HEK293 (cell line): ENCODE measurements at regions not wholly inside any gene's neighbourhood (a gene's known extent, or its start where the extent isn't known, plus 50 kb on each side); places are given as distances from the start of the nearest gene placed in this dataset.

Experiments
- CTCF ChIA-PET: fragments of 350-600 bp; formaldehyde crosslinking; extraction: SDS; loops from one replicate; lab custom pipeline; 2021; ENCODE audit warnings: antibody characterized with exemption; lab: Yijun Ruan, JAX
- POLR2A ChIA-PET: fragments of 300-600 bp; formaldehyde crosslinking; extraction: SDS; loops from one replicate; lab custom pipeline; 2020; ENCODE audit warnings: antibody characterized with exemption, inconsistent platforms; lab: Yijun Ruan, JAX
- H3K27ac ChIP-seq: fragments of 200-500 bp; sonication (Bioruptor generic); 2 replicates; pipeline ENCODE4 v1.5.1; 2014; ENCODE audit warnings: low read depth, low read length, control low read depth, inconsistent platforms; ENCODE audit errors: extremely low read depth
- H3K36me3 ChIP-seq, 2 experiments: fragments of 200-500 bp in 1 of 2; sonication (Bioruptor generic) in 1 of 2; 1 replicate in 1 of 2; 2 replicates in 1 of 2; pipeline ENCODE4 v1.5.1; 2014 to 2017; ENCODE audit warnings: inconsistent platforms in 2 of 2, low read length in 2 of 2; ENCODE audit not compliant: control insufficient read depth in 2 of 2, insufficient read depth in 1 of 2
- H3K4me1 ChIP-seq: fragments of 200-500 bp; sonication (Bioruptor generic); 2 replicates; pipeline ENCODE4 v1.5.1; 2014; ENCODE audit warnings: mild to moderate bottlenecking, low read length, inconsistent platforms; ENCODE audit not compliant: control insufficient read depth, insufficient read depth
- H3K4me3 ChIP-seq: 2 replicates; pipeline ENCODE4 v1.5.1; 2011; ENCODE audit warnings: low read depth, mild to moderate bottlenecking, control low read depth, low read length, moderate library complexity
- H3K9me3 ChIP-seq: fragments of 200-500 bp; sonication (Bioruptor generic); 2 replicates; pipeline ENCODE4 v1.5.1; 2014; ENCODE audit warnings: low read depth, low read length, inconsistent platforms; ENCODE audit not compliant: control insufficient read depth, insufficient read depth
- OVOL3 ChIP-seq: fragments of 450-650 bp; formaldehyde crosslinking; IDR thresholded peaks from 2 replicates; pipeline ENCODE4 v1.5.1; 2016; ENCODE audit warnings: missing biosample characterization, missing genetic modification characterization
- SETDB1 ChIP-seq: IDR thresholded peaks from one replicate; pipeline ENCODE4 v1.6.1; 2017; ENCODE audit warnings: mild to moderate bottlenecking, low read length, moderate library complexity, mixed read lengths; ENCODE audit not compliant: insufficient read length
- WT1 ChIP-seq: fragments of 450-650 bp; formaldehyde crosslinking; IDR thresholded peaks from 2 replicates; pipeline ENCODE4 v1.5.1; 2016; ENCODE audit warnings: missing biosample characterization, missing genetic modification characterization
- ZBTB8A ChIP-seq: fragments of 450-650 bp; formaldehyde crosslinking; IDR thresholded peaks from 2 replicates; pipeline ENCODE4 v1.5.1; 2016; ENCODE audit warnings: missing biosample characterization, missing genetic modification characterization
- ZFP37 ChIP-seq: fragments of 450-650 bp; formaldehyde crosslinking; IDR thresholded peaks from 2 replicates; pipeline ENCODE4 v1.5.1; 2016; ENCODE audit warnings: missing biosample characterization, missing genetic modification characterization
- ZNF10 ChIP-seq: fragments of 450-650 bp; formaldehyde crosslinking; IDR thresholded peaks from 2 replicates; pipeline ENCODE4 v1.5.1; 2017; ENCODE audit warnings: missing biosample characterization, missing genetic modification characterization
- ZNF157 ChIP-seq: fragments of 450-650 bp; formaldehyde crosslinking; IDR thresholded peaks from 2 replicates; pipeline ENCODE4 v1.5.1; 2016; ENCODE audit warnings: missing biosample characterization, missing genetic modification characterization
- ZNF354C ChIP-seq: fragments of 450-650 bp; formaldehyde crosslinking; IDR thresholded peaks from 2 replicates; pipeline ENCODE4 v1.5.1; 2016; ENCODE audit warnings: missing biosample characterization, missing genetic modification characterization, low read depth, borderline replicate concordance
- ZNF521 ChIP-seq: fragments of 450-650 bp; formaldehyde crosslinking; IDR thresholded peaks from 2 replicates; pipeline ENCODE4 v1.5.1; 2017; ENCODE audit warnings: missing biosample characterization, mild to moderate bottlenecking, missing genetic modification characterization
- ZNF585B ChIP-seq: fragments of 450-650 bp; formaldehyde crosslinking; IDR thresholded peaks from 2 replicates; pipeline ENCODE4 v1.5.1; 2016; ENCODE audit warnings: missing biosample characterization, missing genetic modification characterization
- ZNF792 ChIP-seq: fragments of 450-650 bp; formaldehyde crosslinking; IDR thresholded peaks from 2 replicates; pipeline ENCODE4 v1.5.1; 2016; ENCODE audit warnings: missing biosample characterization, missing genetic modification characterization
- ZNF843 ChIP-seq: fragments of 450-650 bp; formaldehyde crosslinking; IDR thresholded peaks from 2 replicates; pipeline ENCODE4 v1.5.1; 2016; ENCODE audit warnings: missing biosample characterization, missing genetic modification characterization
- TF ChIP-seq, protein P1 (sequence below): fragments of 450-650 bp; formaldehyde crosslinking; IDR thresholded peaks from 2 replicates; pipeline ENCODE4 v1.5.1; 2017; ENCODE audit warnings: missing biosample characterization, missing genetic modification characterization
- TF ChIP-seq, protein P2 (sequence below): fragments of 450-650 bp; formaldehyde crosslinking; IDR thresholded peaks from 2 replicates; pipeline ENCODE4; 2016; ENCODE audit warnings: missing biosample characterization, missing genetic modification characterization
- TF ChIP-seq, protein P3 (sequence below): fragments of 450-650 bp; formaldehyde crosslinking; IDR thresholded peaks from 2 replicates; pipeline ENCODE4 v1.5.1; 2016; ENCODE audit warnings: missing biosample characterization, missing genetic modification characterization
- TF ChIP-seq, protein P4 (sequence below): fragments of 450-650 bp; formaldehyde crosslinking; IDR thresholded peaks from 2 replicates; pipeline ENCODE4 v1.5.1; 2016; ENCODE audit warnings: missing biosample characterization, missing genetic modification characterization
- TF ChIP-seq, protein P5 (sequence below): fragments of 450-650 bp; IDR thresholded peaks from 2 replicates; pipeline ENCODE4 v1.5.1; 2018; ENCODE audit warnings: missing biosample characterization, missing genetic modification characterization
- TF ChIP-seq, protein P6 (sequence below): fragments of 450-650 bp; formaldehyde crosslinking; IDR thresholded peaks from 2 replicates; pipeline ENCODE4 v1.5.0; 2017; ENCODE audit warnings: missing biosample characterization, missing genetic modification characterization, borderline replicate concordance
- TF ChIP-seq, protein P7 (sequence below): IDR thresholded peaks from 2 replicates; pipeline ENCODE4 v1.6.1; 2011; ENCODE audit warnings: mild to moderate bottlenecking, low read depth, low read length, borderline replicate concordance

DNA sequence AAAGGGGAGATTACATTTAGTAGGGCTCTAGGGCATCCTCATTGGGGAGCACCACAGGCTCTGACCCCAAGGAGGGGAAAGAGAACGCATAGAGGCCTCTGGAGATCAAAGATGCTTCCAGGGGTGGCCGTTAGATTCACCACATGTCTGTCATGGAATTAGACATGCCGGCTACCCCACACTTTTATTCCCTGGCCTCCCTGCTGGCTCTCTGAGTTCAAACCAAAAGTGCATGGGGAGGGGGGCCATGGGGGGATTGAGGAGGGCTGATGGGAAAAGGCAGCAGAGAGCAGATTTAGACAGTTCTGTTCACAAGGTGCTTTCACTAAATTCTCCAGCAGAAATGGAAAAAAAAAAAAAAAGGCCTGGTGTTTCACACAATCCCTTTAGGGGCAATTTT is 64.4 kb upstream of the ZNF521 start (continued):
- TF ChIP-seq, protein P1, sequence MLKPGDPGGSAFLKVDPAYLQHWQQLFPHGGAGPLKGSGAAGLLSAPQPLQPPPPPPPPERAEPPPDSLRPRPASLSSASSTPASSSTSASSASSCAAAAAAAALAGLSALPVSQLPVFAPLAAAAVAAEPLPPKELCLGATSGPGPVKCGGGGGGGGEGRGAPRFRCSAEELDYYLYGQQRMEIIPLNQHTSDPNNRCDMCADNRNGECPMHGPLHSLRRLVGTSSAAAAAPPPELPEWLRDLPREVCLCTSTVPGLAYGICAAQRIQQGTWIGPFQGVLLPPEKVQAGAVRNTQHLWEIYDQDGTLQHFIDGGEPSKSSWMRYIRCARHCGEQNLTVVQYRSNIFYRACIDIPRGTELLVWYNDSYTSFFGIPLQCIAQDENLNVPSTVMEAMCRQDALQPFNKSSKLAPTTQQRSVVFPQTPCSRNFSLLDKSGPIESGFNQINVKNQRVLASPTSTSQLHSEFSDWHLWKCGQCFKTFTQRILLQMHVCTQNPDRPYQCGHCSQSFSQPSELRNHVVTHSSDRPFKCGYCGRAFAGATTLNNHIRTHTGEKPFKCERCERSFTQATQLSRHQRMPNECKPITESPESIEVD (tag by site-specific recombination): no peak
- TF ChIP-seq ZNF585B (tag by site-specific recombination): no peak
- no peak for TF ChIP-seq ZNF10 (tag by site-specific recombination)
- TF ChIP-seq ZNF792 (tag by site-specific recombination): no peak
- no peak for TF ChIP-seq ZBTB8A (tag by site-specific recombination)
- TF ChIP-seq, protein P2, sequence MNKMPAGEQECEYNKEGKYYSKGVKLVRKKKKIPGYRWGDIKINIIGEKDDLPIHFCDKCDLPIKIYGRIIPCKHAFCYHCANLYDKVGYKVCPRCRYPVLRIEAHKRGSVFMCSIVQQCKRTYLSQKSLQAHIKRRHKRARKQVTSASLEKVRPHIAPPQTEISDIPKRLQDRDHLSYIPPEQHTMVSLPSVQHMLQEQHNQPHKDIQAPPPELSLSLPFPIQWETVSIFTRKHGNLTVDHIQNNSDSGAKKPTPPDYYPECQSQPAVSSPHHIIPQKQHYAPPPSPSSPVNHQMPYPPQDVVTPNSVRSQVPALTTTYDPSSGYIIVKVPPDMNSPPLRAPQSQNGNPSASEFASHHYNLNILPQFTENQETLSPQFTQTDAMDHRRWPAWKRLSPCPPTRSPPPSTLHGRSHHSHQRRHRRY (tag by site-specific recombination): no peak
- TF ChIP-seq, protein P3, sequence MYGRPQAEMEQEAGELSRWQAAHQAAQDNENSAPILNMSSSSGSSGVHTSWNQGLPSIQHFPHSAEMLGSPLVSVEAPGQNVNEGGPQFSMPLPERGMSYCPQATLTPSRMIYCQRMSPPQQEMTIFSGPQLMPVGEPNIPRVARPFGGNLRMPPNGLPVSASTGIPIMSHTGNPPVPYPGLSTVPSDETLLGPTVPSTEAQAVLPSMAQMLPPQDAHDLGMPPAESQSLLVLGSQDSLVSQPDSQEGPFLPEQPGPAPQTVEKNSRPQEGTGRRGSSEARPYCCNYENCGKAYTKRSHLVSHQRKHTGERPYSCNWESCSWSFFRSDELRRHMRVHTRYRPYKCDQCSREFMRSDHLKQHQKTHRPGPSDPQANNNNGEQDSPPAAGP: no peak
- TF ChIP-seq ZFP37 (tag by site-specific recombination): no peak
- no peak for TF ChIP-seq ZNF521 (tag by site-specific recombination)
- TF ChIP-seq, protein P4, sequence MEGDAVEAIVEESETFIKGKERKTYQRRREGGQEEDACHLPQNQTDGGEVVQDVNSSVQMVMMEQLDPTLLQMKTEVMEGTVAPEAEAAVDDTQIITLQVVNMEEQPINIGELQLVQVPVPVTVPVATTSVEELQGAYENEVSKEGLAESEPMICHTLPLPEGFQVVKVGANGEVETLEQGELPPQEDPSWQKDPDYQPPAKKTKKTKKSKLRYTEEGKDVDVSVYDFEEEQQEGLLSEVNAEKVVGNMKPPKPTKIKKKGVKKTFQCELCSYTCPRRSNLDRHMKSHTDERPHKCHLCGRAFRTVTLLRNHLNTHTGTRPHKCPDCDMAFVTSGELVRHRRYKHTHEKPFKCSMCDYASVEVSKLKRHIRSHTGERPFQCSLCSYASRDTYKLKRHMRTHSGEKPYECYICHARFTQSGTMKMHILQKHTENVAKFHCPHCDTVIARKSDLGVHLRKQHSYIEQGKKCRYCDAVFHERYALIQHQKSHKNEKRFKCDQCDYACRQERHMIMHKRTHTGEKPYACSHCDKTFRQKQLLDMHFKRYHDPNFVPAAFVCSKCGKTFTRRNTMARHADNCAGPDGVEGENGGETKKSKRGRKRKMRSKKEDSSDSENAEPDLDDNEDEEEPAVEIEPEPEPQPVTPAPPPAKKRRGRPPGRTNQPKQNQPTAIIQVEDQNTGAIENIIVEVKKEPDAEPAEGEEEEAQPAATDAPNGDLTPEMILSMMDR (tag by site-specific recombination): no peak
- no peak for TF ChIP-seq ZNF354C (tag by site-specific recombination)

DNA sequence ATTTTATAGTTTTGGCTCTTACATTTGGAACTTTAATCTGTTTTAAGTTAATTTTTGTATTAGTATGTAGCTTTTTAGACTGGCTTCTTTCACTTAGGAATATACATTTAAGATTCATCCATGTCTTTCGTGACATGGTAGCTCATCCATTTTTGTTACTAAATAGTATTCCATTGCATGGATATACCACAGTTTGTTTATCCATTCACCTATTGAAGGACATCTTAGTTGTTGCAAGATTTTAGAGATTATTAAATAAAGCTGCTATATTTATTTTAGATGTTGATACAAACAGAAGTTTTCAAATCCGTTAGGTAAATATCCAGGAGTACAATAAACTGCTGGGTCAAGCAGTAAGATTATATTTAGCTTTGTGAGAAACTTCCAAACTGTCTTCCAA is 58.0 kb upstream of the ZNF521 start:
- no peaks in the 10 kb centered on the region for H3K4me1 ChIP-seq
- POLR2A ChIA-PET: no interaction called here
- no peaks in the 10 kb centered on the region for H3K36me3 ChIP-seq
- TF ChIP-seq, protein P5, sequence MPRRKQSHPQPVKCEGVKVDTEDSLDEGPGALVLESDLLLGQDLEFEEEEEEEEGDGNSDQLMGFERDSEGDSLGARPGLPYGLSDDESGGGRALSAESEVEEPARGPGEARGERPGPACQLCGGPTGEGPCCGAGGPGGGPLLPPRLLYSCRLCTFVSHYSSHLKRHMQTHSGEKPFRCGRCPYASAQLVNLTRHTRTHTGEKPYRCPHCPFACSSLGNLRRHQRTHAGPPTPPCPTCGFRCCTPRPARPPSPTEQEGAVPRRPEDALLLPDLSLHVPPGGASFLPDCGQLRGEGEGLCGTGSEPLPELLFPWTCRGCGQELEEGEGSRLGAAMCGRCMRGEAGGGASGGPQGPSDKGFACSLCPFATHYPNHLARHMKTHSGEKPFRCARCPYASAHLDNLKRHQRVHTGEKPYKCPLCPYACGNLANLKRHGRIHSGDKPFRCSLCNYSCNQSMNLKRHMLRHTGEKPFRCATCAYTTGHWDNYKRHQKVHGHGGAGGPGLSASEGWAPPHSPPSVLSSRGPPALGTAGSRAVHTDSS (tag by site-specific recombination): no peak
- TF ChIP-seq ZNF157 (tag by site-specific recombination) (no peak), OVOL3 (tag by site-specific recombination) (no peak)
- TF ChIP-seq, all 188 proteins: peak for 0
- Histone ChIP-seq H3K4me3 (no peak overlapping the region), H3K27ac (no peak overlapping the region), H3K9me3 (no peaks in the 10 kb centered on the region)
- CTCF ChIA-PET: no interaction called here

DNA sequence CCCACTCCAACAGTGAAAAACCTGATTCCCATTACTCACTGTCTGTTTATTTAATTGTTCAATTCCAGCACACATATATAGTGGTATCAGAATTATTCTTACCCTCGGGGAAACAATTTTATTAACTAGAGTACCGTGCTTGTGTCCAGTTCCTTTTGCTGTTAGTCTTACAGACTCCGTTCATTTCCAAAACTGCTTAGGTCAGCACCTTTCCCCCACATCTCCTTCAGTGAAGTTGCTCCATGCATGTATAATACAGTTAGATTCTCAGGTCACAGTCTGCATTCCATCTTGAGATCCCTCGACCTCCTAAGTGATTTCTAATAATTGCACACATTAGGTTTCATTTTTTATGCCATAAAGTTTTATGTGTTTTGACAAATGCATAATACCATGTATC is 56.3 kb upstream of the ZNF521 start:
- Histone ChIP-seq H3K27ac (no peak overlapping the region), H3K9me3 (no peaks in the 10 kb centered on the region), H3K4me1 (no peaks in the 10 kb centered on the region), H3K4me3 (no peak overlapping the region), H3K36me3 (no peaks in the 10 kb centered on the region)
- ChIA-PET POLR2A (no interaction called here), CTCF (no interaction called here)
- TF ChIP-seq, protein P6, sequence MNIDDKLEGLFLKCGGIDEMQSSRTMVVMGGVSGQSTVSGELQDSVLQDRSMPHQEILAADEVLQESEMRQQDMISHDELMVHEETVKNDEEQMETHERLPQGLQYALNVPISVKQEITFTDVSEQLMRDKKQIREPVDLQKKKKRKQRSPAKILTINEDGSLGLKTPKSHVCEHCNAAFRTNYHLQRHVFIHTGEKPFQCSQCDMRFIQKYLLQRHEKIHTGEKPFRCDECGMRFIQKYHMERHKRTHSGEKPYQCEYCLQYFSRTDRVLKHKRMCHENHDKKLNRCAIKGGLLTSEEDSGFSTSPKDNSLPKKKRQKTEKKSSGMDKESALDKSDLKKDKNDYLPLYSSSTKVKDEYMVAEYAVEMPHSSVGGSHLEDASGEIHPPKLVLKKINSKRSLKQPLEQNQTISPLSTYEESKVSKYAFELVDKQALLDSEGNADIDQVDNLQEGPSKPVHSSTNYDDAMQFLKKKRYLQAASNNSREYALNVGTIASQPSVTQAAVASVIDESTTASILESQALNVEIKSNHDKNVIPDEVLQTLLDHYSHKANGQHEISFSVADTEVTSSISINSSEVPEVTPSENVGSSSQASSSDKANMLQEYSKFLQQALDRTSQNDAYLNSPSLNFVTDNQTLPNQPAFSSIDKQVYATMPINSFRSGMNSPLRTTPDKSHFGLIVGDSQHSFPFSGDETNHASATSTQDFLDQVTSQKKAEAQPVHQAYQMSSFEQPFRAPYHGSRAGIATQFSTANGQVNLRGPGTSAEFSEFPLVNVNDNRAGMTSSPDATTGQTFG (tag by site-specific recombination): no peak
- TF ChIP-seq, protein P7, sequence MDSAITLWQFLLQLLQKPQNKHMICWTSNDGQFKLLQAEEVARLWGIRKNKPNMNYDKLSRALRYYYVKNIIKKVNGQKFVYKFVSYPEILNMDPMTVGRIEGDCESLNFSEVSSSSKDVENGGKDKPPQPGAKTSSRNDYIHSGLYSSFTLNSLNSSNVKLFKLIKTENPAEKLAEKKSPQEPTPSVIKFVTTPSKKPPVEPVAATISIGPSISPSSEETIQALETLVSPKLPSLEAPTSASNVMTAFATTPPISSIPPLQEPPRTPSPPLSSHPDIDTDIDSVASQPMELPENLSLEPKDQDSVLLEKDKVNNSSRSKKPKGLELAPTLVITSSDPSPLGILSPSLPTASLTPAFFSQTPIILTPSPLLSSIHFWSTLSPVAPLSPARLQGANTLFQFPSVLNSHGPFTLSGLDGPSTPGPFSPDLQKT: no peak
- TF ChIP-seq ZNF843 (tag by site-specific recombination): no peak
- TF ChIP-seq WT1 (tag by site-specific recombination): no peak
- TF ChIP-seq SETDB1: peak; percentile 17
